Ovary (tissue), 3 donors: ENCODE measurements at regions not wholly inside any gene's neighbourhood (a gene's known extent, or its start where the extent isn't known, plus 50 kb on each side); places are given as distances from the start of the nearest gene placed in this dataset.
"Not testable (repeated sequence)": the region's sequence is repeated elsewhere in the genome, so short reads cannot be mapped to it uniquely, and the experiment has no call there.

Experiments
- EP300 ChIP-seq: sonication (generic); formaldehyde crosslinking; IDR thresholded peaks from one replicate; pipeline ENCODE4 v1.6.1; 2017; ENCODE audit warnings: antibody characterized with exemption
- POLR2A ChIP-seq: fragments of 450-650 bp; IDR thresholded peaks from one replicate; pipeline ENCODE4 v1.6.1; 2017; ENCODE audit warnings: antibody characterized with exemption, mild to moderate bottlenecking, moderate library complexity
- TF ChIP-seq, protein P1 (sequence below), 3 donors: fragments of 450-650 bp in 2 of 3; fragments of 200-600 bp in 1 of 3; IDR thresholded peaks; one replicate each; pipeline versions ENCODE4 v1.5.1 to v1.8.0; 2016 to 2022; ENCODE audit warnings: antibody characterized with exemption in 3 of 3, mild to moderate bottlenecking in 1 of 3
- donor health status: DM: no; HTN: no; CAD: no.

DNA sequence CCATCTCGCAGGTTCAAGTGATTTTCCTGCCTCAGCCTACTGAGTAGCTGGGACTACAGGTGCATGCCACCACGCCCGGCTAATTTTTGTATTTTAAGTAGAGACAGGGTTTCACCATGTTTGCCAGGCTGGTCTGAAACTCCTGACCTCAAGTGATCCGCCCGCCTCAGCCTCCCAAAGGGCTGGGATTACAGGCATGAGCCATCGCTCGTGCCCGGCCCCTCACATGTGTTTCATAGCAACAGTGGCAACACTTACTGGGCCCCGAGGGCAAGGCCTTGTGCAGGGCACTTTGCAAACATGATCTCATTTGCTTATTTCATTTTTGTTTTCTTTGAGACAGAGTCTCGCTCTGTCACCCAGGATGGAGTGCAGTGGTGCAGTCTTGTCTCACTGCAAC is 171.7 kb upstream of the PPP1R26 start:
- TF ChIP-seq, protein P1, sequence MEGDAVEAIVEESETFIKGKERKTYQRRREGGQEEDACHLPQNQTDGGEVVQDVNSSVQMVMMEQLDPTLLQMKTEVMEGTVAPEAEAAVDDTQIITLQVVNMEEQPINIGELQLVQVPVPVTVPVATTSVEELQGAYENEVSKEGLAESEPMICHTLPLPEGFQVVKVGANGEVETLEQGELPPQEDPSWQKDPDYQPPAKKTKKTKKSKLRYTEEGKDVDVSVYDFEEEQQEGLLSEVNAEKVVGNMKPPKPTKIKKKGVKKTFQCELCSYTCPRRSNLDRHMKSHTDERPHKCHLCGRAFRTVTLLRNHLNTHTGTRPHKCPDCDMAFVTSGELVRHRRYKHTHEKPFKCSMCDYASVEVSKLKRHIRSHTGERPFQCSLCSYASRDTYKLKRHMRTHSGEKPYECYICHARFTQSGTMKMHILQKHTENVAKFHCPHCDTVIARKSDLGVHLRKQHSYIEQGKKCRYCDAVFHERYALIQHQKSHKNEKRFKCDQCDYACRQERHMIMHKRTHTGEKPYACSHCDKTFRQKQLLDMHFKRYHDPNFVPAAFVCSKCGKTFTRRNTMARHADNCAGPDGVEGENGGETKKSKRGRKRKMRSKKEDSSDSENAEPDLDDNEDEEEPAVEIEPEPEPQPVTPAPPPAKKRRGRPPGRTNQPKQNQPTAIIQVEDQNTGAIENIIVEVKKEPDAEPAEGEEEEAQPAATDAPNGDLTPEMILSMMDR (IDR thresholded peaks at IDR 0.05) = not testable (repeated sequence)
- TF ChIP-seq EP300, POLR2A: not testable (repeated sequence)
